GM21526 (cell line): ENCODE measurements at regions not wholly inside any gene's neighbourhood (a gene's known extent, or its start where the extent isn't known, plus 50 kb on each side); places are given as distances from the start of the nearest gene placed in this dataset.
A peak's percentile ranks its signal among the peaks of the same experiment; 100 is the strongest.

ENCODE experiments used
- ATAC-seq: cut with Tn5 transposase; IDR thresholded peaks from one replicate; pipeline ENCODE4 v1.9.1; 2021; ENCODE audit warnings: moderate library complexity; ENCODE audit not compliant: unreplicated experiment, low FRiP score

- ATAC-seq, result no peak
Observed at GRCh38 chr18:26745288-26746181, 120.0 kb downstream of the AQP4 start.

- no peak for ATAC-seq
Observed at GRCh38 chr18:26741758-26742157, 123.7 kb downstream of the AQP4 start.

- ATAC-seq, result no peak
Observed at GRCh38 chr18:26741048-26741447, 124.5 kb downstream of the AQP4 start.

DNA sequence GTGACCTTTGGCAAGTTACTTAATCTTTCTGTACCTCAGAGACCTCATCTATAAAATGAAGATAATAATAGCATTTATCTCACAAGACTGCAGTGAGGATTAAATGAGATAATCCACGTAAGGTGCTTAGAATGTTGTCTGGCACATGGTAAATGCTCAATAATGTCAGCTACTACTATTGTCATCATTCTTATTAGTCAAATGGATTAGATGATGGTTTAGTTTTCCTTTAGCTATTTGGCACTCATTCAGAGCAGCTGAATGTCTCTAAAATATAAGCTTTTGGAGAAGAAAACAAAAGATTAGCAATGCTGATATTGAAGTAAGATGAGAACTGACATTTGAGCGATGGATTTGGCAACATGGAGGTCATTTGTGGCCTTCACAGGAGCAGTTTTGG is 125.1 kb downstream of the AQP4 start:
- no peak for ATAC-seq

DNA sequence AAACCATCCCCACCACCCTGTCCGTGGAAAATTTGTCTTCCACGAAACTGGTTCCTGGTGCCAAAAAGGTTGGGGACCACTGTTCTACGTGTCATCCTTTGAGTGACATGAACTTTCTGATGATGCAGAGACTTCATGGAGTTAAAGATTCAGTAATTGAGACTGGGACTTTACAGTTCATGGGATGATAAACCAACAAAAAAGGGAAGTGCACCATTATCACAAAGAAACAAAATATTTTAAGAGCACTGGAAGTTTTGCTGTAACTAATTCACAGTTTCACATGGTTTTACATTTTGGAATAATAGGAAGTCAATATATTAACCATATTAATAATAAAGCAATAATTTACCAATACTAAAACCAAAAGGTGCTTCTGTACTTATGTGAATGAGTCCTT is 126.8 kb downstream of the AQP4 start:
- no peak for ATAC-seq

DNA sequence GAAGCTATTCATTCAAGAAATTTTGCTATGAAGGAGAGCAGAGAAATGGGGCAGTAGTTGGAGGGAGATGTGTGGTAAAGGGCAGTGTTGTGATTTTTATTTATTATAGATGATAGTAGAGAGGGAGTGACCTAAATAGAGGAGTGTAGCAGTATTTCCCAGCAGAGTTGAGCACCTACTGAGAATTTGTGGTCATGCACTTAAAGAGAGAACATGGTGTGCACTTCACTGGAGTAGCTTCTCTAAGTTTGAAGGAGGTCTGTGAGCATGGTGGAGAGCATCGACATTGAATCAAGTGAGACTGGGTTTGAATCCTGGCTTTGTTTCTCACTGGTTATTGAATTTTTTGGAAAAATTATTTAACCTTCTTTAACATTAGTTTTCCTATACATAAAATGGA is 129.2 kb downstream of the AQP4 start:
- no peak for ATAC-seq

DNA sequence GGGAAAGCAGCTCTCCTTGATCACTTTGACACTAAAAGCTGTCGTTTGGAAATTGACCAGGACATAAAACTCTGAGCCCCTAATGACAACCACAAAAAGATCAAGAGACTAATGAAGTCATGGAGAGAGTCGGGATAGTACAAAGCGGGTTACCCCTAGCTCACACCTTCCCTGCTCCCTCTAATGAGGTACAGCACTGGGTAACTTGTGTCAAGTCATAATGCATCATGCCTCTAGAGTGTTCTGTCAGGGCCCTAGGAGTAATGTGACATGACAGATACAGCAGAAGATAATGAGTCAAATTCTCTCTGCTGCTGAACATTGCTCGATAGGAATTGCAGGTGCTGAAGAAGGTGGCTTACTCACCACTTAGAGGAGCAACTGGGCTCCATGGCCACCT is 130.7 kb downstream of the AQP4 start:
- no peak for ATAC-seq

DNA sequence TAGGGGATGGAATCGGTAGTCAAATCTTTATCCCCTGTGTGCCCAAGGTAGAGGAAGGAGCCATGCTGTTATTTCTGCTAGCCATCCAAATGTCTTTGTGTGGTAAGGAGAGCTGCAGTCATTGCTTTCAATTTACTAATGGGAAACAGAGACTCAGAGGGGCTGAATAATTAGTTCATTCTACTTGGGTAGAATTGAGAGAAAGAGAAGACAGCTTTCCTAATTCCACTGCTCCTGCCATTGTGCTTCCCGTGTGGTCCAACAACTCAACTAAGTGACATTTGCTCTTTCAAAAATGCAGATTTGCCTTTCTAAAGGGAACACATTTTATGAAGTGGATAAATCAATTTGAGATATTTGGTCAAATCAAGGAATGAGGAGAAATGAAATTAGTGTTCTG is 136.1 kb downstream of the AQP4 start:
- ATAC-seq, result no peak

DNA sequence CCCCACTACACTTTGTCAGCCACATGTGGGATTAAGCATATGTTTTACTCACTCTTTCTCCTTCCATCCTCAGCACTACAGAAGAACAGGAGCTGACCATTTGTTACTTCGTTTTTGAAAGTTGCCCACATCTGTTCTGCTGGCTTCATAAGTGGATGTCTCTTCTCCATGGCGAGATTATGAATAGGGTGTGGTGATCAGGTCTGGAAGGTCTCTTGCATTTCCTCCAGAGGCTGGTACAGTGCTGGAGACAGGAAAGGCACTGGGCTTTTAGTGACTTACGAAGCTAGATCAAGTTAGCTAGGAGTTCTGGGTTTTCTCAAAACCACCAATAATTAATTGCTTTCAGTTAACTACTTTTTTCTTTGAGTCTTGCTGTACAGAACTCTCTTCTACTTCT is 136.5 kb downstream of the AQP4 start:
- no peak for ATAC-seq

GRCh38 chr18:26723981-26724380 is 141.5 kb downstream of the AQP4 start:
- no peak for ATAC-seq

GRCh38 chr18:26722565-26722931 is 143.0 kb downstream of the AQP4 start:
- ATAC-seq, result no peak

- ATAC-seq, result no peak
Observed at GRCh38 chr18:26721854-26722564, 143.5 kb downstream of the AQP4 start.

GRCh38 chr18:26719896-26720295 is 145.6 kb downstream of the AQP4 start:
- ATAC-seq, result no peak

DNA sequence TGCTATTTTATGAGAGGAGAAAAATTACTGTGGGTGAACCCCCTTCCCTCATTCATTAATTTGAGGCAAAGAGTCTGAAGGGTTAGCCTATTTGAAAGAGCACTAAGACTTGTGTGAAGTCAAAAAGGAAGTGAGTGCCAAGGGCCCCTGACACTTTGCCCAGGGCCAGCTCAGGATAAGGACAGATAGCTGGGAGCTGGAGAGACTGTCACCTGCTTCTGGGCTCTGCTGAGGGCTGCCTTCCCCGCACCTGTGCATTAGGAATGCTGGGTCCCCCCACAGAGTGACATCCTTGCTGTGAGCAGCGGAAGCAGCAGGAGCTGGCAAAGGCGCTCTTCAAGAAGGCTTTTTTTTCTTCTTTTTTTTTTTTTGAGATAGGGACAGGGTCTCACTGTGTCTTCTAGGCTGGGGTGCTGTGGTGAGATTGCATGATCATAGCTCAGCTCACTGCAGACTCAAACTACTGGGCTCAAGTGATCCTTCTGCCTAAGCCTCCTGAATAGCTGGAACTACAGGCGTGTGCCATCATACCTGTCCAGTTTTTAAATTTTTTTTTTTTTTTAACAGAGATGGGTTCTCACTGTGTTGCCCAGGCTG is 148.3 kb downstream of the AQP4 start:
- no peak for ATAC-seq

- ATAC-seq, result no peak
Observed at GRCh38 chr18:26714739-26715138, 150.8 kb downstream of the AQP4 start.

GRCh38 chr18:26711756-26712155 is 153.8 kb downstream of the AQP4 start:
- no peak for ATAC-seq

DNA sequence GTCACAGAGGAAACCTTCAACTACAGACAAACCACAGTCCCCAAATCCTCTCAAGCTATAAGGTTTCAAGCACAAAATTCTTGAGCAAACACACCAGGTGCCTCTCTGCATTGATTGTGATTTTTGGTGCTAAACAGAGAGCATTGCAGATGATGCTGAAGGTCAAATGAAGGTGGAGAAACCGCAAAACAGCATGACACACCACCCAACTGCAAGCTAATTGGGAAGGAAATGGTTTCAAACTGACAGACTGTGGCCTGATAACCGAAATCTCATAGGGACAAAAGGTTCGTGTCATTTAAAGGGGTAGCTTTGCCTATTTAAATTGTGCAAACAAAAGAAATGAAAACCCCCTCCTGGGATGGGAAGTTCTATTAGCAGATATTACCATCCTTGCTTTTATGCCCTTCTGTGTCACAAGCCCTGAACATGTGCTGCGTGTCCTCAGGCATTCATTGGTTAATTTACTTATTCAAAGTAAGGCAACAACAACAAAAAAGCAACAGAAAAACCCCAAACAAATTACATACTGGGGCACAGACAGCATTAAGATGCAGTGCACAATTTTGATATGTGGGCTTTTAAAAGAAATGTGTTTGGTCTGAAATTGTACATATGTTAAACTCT is 154.9 kb downstream of the AQP4 start:
- ATAC-seq, result peak; percentile 89

DNA sequence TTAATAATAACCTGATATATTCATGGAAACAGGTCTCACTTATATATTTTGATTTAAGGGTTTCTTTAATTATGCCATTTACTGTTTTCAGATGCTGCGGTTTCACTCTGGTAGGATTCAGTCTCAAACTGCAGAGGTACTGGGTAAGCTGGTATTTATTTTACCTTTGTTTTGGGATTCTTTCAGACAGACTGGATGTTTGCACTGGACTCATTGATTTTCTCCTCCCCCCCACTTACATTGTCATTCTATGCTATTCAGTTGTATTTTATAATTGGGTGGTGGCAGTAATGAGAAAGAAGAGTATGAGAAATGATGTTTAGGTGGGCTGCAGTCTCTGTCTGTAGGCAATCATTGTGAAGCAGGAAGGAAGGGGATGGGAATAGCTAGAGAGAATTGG is 155.6 kb downstream of the AQP4 start:
- no peak for ATAC-seq

DNA sequence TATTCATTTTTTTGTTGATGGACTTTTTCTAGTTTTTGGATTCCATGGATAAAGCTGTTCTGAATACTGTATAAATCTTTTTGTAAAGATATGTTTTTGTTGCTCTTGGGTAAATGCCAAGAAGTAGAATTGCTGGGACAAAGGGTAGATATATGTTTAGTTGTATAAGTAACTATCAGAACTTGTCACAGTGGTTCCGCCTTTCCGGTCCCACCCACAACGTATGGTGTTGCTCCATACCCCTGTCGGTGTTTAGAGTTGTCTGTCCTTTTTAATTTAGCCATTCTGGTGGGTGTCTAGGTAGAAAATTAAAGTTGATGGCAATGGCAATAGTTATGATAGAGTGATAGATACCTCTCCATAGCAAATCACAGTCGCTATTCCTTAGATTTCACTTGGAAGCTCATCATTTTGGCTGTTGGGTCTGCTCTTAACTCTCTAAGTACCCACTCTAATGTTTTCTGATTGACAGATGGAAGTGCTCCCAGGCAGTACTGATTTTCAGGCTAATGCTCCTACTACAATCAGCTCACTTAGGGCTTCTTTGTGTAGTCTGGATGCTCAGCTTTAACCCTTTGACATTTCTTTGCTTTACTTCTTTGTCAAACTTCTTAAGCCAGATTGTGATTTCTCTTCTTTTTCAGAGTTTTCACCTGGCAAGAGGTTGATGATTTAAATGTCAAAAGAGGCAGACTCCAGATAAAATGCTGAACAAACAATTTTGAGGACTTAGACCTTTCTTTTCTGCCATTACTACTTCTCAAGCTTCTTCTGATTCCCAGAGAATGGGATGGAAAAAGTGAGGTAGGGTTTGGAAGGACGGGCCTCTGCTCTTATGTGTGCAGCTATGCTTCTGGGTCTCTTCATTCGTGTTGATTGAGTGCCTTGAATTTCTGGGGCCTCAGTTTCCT is 156.4 kb downstream of the AQP4 start:
- no peak for ATAC-seq

DNA sequence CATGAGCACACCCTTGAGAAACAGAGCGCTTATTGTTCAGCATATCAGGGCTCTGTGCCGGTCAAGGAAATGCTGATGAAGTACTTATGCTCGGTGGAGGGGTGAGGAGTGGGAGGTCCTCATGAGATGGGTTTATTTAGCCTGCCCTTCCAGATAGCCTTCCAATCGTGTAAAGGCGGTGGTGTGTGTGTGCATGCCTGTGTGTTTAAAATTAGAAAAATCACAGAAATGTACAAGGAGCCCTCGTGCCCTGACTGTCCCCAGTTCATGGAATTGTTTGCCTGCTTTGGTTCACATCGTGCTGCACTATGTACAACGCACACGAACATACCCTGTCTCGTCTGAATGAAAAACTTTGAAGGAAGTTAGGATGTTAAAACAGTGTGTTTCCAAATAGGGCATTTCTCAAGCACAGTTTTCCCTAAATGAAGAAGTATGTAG is 158.6 kb downstream of the AQP4 start:
- ATAC-seq, result no peak
